Karpas-422 (cell line): ENCODE measurements at regions not wholly inside any gene's neighbourhood (a gene's known extent, or its start where the extent isn't known, plus 50 kb on each side); places are given as distances from the start of the nearest gene placed in this dataset.
A peak's percentile ranks its signal among the peaks of the same experiment; 100 is the strongest.
"Not testable (repeated sequence)": the region's sequence is repeated elsewhere in the genome, so short reads cannot be mapped to it uniquely, and the experiment has no call there.

Source experiments
- DNase-seq: peaks from one replicate; pipeline ENCODE4 v3.0.0-alpha.2; 2015
- H2AFZ ChIP-seq: fragments of 200-600 bp; sonication (generic); 2 replicates; pipeline ENCODE4 v1.6.1; 2014; ENCODE audit warnings: antibody characterized with exemption, low read length, mixed read lengths
- H3K27ac ChIP-seq: fragments of 200-600 bp; sonication (generic); 2 replicates; pipeline ENCODE4 v1.5.1; 2014; ENCODE audit warnings: mild to moderate bottlenecking, low read length, moderate library complexity
- H3K27me3 ChIP-seq: fragments of 200-600 bp; sonication (generic); 2 replicates; pipeline ENCODE4 v1.6.1; 2014; ENCODE audit warnings: low read length, mixed read lengths
- H3K36me3 ChIP-seq: fragments of 200-600 bp; sonication (generic); 2 replicates; pipeline ENCODE4 v1.6.1; 2014; ENCODE audit warnings: low read length, mixed read lengths; ENCODE audit not compliant: insufficient read depth
- H3K4me1 ChIP-seq: fragments of 200-600 bp; sonication (generic); 2 replicates; pipeline ENCODE4 v1.6.1; 2014; ENCODE audit warnings: mild to moderate bottlenecking, low read length, mixed read lengths
- H3K4me2 ChIP-seq: fragments of 200-600 bp; sonication (generic); 2 replicates; pipeline ENCODE4 v1.6.1; 2014; ENCODE audit warnings: low read length, low read depth, mild to moderate bottlenecking; ENCODE audit not compliant: poor library complexity, severe bottlenecking
- H3K4me3 ChIP-seq: fragments of 200-600 bp; sonication (generic); 2 replicates; pipeline ENCODE4 v1.5.1; 2014; ENCODE audit warnings: mild to moderate bottlenecking, antibody characterized with exemption, low read length, mixed read lengths
- H3K79me2 ChIP-seq: fragments of 200-600 bp; sonication (generic); 2 replicates; pipeline ENCODE4 v1.6.1; 2014; ENCODE audit warnings: mild to moderate bottlenecking, low read length, mixed read lengths
- H3K9ac ChIP-seq: fragments of 200-600 bp; sonication (generic); 2 replicates; pipeline ENCODE4 v1.6.0; 2014; ENCODE audit warnings: low read length
- H3K9me2 ChIP-seq: fragments of 200-600 bp; sonication (generic), shearing (Covaris generic); replicated peaks from 2 replicates; pipeline ENCODE4 v1.6.0; 2014; ENCODE audit warnings: mild to moderate bottlenecking, low read length, moderate library complexity; ENCODE audit not compliant: insufficient read depth
- H3K9me3 ChIP-seq: fragments of 300-700, 200-600 bp; sonication (generic); 2 replicates; pipeline ENCODE4 v1.6.1; 2014; ENCODE audit warnings: low read length, mixed read lengths
- H4K20me1 ChIP-seq: fragments of 200-600 bp; sonication (generic); 2 replicates; pipeline ENCODE4 v1.6.1; 2014; ENCODE audit warnings: mild to moderate bottlenecking, antibody characterized with exemption, low read length, low read depth; ENCODE audit not compliant: insufficient read depth

DNA sequence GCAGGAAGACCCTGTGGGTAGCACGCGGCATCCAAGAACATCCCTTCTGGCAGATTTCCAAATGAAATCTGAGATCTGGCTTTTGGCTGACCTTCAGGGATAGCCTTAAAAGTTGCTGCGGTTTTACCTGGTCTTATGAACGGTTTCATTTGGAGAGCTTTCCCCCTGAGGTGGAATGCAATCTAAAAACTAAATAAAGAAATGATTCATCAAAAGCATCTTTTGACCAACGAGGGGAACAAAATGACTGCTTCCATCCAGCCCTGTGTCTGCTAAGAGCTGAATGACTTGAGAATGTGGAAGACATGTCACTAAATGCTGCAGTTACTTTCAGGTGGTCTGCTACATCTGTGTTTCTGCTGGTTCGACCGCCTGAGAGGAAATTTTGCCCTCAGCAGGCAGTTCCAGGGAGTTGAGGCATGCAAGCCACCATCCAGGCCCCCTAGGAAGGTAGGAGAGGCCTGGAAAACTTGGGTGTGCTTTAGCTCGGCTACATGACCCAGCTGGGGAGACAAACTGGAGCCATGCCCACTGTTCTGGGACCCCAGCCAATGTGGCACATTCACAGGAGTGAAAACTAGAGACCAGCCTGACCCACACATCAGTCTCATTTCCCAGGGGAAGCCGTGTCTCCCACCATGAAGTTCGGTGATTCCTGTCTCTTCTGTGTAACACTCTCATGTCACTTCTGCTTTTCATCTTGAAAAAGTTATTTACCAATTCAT lies 175.1 kb upstream of the KL start:
- no peak overlapping the region for H3K4me2 ChIP-seq
- H3K79me2 ChIP-seq = no peaks in the 10 kb centered on the region
- H3K9me3 ChIP-seq = no peaks in the 10 kb centered on the region
- H3K27ac ChIP-seq = no peak overlapping the region
- no peak overlapping the region for H2AFZ ChIP-seq
- DNase-seq = no peak
- H3K9ac ChIP-seq = no peak overlapping the region
- H3K4me1 ChIP-seq = peaks cover 19% of the 10 kb centered on the region
- H3K36me3 ChIP-seq = no peaks in the 10 kb centered on the region
- H3K4me3 ChIP-seq = no peak overlapping the region
- no peaks in the 10 kb centered on the region for H3K27me3 ChIP-seq
- no peaks in the 10 kb centered on the region for H3K9me2 ChIP-seq
- no peaks in the 10 kb centered on the region for H4K20me1 ChIP-seq

- Histone ChIP-seq H3K9me3 (no peaks in the 10 kb centered on the region), H3K27ac (no peak overlapping the region), H4K20me1 (no peaks in the 10 kb centered on the region), H3K9me2 (no peaks in the 10 kb centered on the region), H3K27me3 (no peaks in the 10 kb centered on the region), H3K4me3 (peak overlapping the region; percentile 40; the same call in 1 of the 2 replicates), H3K36me3 (no peaks in the 10 kb centered on the region), H2AFZ (peak overlapping the region; percentile 60; the same call in 1 of the 2 replicates), H3K4me2 (peak overlapping the region; percentile 59), H3K4me1 (peaks cover 5% of the 10 kb centered on the region; the same call in 1 of the 2 replicates), H3K79me2 (no peaks in the 10 kb centered on the region), H3K9ac (0 out of 2 replicates have a peak overlapping the region, but pooled peaks have one; percentile 28)
- no peak for DNase-seq
Observed at GRCh38 chr13:32845952-32846950, 170.0 kb upstream of the KL start.

DNA sequence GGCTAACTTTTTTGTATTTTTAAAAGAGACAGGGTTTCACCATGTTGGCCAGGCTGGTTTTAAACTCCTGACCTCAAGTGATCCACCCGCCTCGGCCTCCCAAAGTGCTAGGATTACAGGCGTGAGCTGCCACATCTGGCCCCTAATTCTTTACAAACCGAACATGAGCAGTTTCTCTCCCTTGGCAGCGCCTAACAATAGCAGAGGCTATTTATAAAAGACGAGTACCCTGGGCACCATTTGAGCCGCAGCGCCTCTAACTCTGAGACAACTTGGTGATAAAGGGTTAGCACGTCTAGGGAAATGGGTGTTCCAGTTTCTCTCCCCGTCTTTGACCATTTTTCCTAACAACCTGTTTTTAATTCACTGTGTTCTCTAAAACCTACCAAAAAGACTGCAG lies 168.2 kb upstream of the KL start:
- H3K79me2 ChIP-seq, H2AFZ ChIP-seq, H3K9ac ChIP-seq, H3K4me1 ChIP-seq, H3K9me3 ChIP-seq, H4K20me1 ChIP-seq, H3K27ac ChIP-seq, H3K4me2 ChIP-seq, H3K27me3 ChIP-seq, H3K4me3 ChIP-seq, H3K9me2 ChIP-seq, DNase-seq, H3K36me3 ChIP-seq: not testable (repeated sequence)

GRCh38 chr13:32849369-32849768 lies 166.9 kb upstream of the KL start:
- Histone ChIP-seq H3K4me3 (no peak overlapping the region), H3K36me3 (no peaks in the 10 kb centered on the region), H3K9me2 (no peaks in the 10 kb centered on the region), H2AFZ (no peak overlapping the region), H4K20me1 (no peaks in the 10 kb centered on the region), H3K4me1 (peaks cover 5% of the 10 kb centered on the region; the same call in 1 of the 2 replicates), H3K27ac (no peak overlapping the region), H3K79me2 (no peaks in the 10 kb centered on the region), H3K27me3 (no peaks in the 10 kb centered on the region), H3K4me2 (no peak overlapping the region), H3K9ac (no peak overlapping the region), H3K9me3 (no peaks in the 10 kb centered on the region)
- DNase-seq = no peak

DNA sequence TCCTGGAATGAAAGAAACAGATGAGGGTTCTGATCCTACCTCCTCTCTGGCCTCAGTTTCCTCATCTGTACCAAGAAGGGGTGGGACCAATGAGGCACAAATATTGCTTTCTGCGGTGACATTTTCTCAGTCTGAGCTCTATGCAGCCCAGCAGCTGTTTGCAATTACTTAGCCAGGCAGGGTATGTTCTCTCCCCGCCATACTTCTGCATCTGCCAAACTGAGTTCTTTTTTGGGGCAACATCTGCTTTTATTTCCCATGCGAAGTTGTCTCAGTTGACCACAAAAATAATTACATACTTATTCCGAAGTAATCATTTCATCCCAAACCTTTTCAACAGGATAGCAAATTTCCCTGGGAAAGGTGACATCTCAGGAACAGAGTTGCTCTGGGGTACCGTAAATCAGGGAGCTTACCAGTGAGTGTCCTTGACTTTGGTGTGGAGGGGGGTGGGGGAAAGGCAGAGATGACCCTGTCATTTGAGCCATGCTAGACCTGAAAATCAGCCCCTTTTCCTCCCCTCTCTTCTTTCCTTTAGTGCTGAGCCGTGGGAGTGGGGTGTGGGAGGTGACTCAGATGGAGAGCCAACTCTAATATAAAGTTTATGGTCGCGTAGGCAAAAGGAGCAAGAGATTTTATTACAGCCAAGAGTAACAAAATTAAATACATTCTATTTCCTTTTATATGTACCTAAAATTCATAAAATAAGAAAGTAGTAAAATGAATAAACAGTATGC lies 165.7 kb upstream of the KL start:
- no peak overlapping the region for H3K27ac ChIP-seq
- H3K9ac ChIP-seq = no peak overlapping the region
- H3K9me3 ChIP-seq = no peaks in the 10 kb centered on the region
- H3K9me2 ChIP-seq = no peaks in the 10 kb centered on the region
- H4K20me1 ChIP-seq = no peaks in the 10 kb centered on the region
- H3K4me1 ChIP-seq = peaks cover 5% of the 10 kb centered on the region; the same call in 1 of the 2 replicates
- DNase-seq = no peak
- H2AFZ ChIP-seq = no peak overlapping the region
- no peak overlapping the region for H3K4me2 ChIP-seq
- no peaks in the 10 kb centered on the region for H3K79me2 ChIP-seq
- H3K27me3 ChIP-seq = no peaks in the 10 kb centered on the region
- H3K4me3 ChIP-seq = no peak overlapping the region
- no peaks in the 10 kb centered on the region for H3K36me3 ChIP-seq

DNA sequence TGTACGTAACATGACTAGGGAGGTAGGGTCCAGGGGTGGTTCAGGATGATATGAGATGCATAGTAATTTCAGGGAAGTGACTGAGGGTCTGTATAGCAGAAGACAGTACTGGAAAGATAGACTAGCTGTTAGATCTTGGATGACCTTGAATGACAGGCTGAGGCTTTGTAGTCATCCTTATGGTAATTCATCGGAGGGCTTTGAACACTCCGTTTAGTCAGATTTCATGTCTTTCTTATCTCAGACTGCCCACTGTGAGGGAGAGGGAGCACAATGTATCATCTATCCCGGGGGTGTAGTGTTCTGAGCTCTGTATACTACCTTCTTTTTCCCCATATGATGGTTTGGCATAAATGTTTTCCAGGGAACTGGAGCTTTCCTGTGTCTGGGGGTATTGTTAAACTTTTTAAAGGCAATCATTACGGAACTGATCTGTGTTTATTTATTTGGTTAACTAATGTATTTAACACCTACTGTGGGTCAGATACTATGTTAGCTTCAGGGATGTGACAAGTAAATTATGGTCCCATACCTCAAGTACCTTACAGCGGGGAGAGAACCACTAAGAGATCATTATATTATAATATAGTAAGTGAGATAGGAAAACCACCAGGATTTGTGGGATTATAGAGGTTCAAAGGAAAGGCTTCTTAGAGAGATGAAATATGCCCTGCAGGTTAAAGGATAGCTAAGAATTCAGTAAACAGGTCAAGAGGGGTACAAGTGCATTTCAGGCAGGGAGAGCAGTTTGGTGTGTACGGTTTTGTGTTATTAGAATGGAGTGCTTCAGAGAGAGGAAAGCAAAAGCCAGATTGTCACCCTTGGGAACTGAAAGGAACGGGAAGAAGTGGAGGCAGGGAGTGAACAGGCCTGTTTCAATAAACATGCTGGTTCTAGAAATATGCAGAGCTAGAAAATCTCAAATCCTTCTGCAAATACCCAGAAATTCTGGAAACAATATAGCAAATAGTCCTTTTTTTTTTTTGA lies 164.8 kb upstream of the KL start:
- Histone ChIP-seq H3K4me2 (no peak overlapping the region), H3K36me3 (no peaks in the 10 kb centered on the region), H3K9ac (no peak overlapping the region), H3K79me2 (no peaks in the 10 kb centered on the region), H3K9me2 (no peaks in the 10 kb centered on the region), H3K4me3 (no peak overlapping the region), H3K4me1 (peaks cover 3% of the 10 kb centered on the region; the same call in 1 of the 2 replicates), H2AFZ (no peak overlapping the region), H4K20me1 (no peaks in the 10 kb centered on the region), H3K9me3 (no peaks in the 10 kb centered on the region), H3K27ac (no peak overlapping the region), H3K27me3 (no peaks in the 10 kb centered on the region)
- DNase-seq = no peak

DNA sequence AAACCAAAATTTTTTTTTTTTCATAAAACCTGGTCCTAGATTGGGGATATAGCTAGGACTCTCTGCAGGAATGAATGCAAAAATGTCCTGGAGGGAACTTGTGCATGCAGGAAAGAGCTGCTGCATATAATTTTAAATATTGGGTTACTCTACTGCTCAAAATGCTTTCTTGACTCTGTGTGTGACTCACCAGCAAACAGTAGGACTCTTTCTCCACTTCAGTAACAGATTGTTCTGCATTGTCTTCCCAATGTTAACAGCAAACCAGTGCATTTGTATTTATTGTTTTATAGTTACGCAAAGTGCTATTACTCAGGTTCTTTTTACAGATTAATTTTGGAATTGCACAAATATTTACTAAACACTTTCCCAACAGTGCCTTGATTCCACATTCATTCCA lies 163.7 kb upstream of the KL start:
- no peaks in the 10 kb centered on the region for H3K9me3 ChIP-seq
- no peak overlapping the region for H3K27ac ChIP-seq
- no peak overlapping the region for H3K4me2 ChIP-seq
- no peaks in the 10 kb centered on the region for H3K36me3 ChIP-seq
- H2AFZ ChIP-seq = no peak overlapping the region
- no peak overlapping the region for H3K9ac ChIP-seq
- DNase-seq = no peak
- no peaks in the 10 kb centered on the region for H3K79me2 ChIP-seq
- no peaks in the 10 kb centered on the region for H3K9me2 ChIP-seq
- no peaks in the 10 kb centered on the region for H3K27me3 ChIP-seq
- no peaks in the 10 kb centered on the region for H4K20me1 ChIP-seq
- H3K4me1 ChIP-seq = no peaks in the 10 kb centered on the region
- H3K4me3 ChIP-seq = no peak overlapping the region
